ENCODE measurements at regions not wholly inside any gene's neighbourhood (a gene's known extent, or its start where the extent isn't known, plus 50 kb on each side); places are given as distances from the start of the nearest gene placed in this dataset.

- Histone ChIP-seq H3K79me2 (ENCODE audit: insufficient read depth) (no peaks in the 10 kb centered on the region), H3K27me3 (ENCODE audit: insufficient read depth) (no peaks in the 10 kb centered on the region), H3K9me3 (no peaks in the 10 kb centered on the region), H3K4me2 (no peak overlapping the region), H3K9me2 (no peaks in the 10 kb centered on the region), H3K27ac (ENCODE audit: low read depth in 2 of 2, low read length in 1 of 2) (no peak overlapping the region), H3K4me1 (ENCODE audit: control insufficient read depth in 1 of 2, insufficient read depth in 2 of 2, low read depth in 1 of 2, low read length in 1 of 2) (no peaks in the 10 kb centered on the region; a peak in 1 of 4 replicates), H4K20me1 (ENCODE audit: insufficient read depth) (no peaks in the 10 kb centered on the region), H3K9ac (no peak overlapping the region), H3K36me3 (replicated peaks in 1 of 2; ENCODE audit: control insufficient read depth in 1 of 2, insufficient read depth in 2 of 2, low read length in 1 of 2) (no peaks in the 10 kb centered on the region), H3K4me3 (ENCODE audit: low read depth in 2 of 2, low read length in 1 of 2) (no peak overlapping the region), H3F3A (replicated peaks; ENCODE audit: insufficient read depth) (no peaks in the 10 kb centered on the region), H2AFZ (ENCODE audit: low read depth) (no peak overlapping the region)
- TF ChIP-seq TCF12 (IDR thresholded peaks at IDR 0.05) (no peak), RCOR1 (IDR thresholded peaks at IDR 0.05; ENCODE audit: low read length) (no peak), FOSL2 (IDR thresholded peaks at IDR 0.05; ENCODE audit: borderline replicate concordance, low read depth) (no peak), CHD2 (IDR thresholded peaks at IDR 0.05; ENCODE audit: low read length, partially characterized antibody) (no peak), RFX5 (IDR thresholded peaks at IDR 0.05; ENCODE audit: low read length) (no peak), USF2 (IDR thresholded peaks at IDR 0.05; ENCODE audit: borderline replicate concordance, low read depth, low read length) (no peak), NFIC (IDR thresholded peaks at IDR 0.05; ENCODE audit: borderline replicate concordance) (no peak), MXI1 (IDR thresholded peaks at IDR 0.05; ENCODE audit: low read depth, low read length) (no peak), POLR2AphosphoS5 (IDR thresholded peaks at IDR 0.05; ENCODE audit: low read depth, low read length) (no peak), FOXM1 (IDR thresholded peaks at IDR 0.05; ENCODE audit: low read depth) (no peak), YY1 (IDR thresholded peaks at IDR 0.05; ENCODE audit: low read depth) (no peak), EP300 (IDR thresholded peaks at IDR 0.05; ENCODE audit: borderline replicate concordance in 1 of 2, low read depth in 1 of 2, low read length in 1 of 2) (no peak), TEAD4 (IDR thresholded peaks at IDR 0.05; ENCODE audit: borderline replicate concordance, insufficient read depth) (no peak), USF1 (IDR thresholded peaks at IDR 0.05; ENCODE audit: borderline replicate concordance, low read depth) (no peak)
- 72% methylated on average over 3 of the region's 3 CpGs for WGBS (ENCODE audit: low lambda C conversion rate)
- CTCF ChIA-PET = interaction anchor here (1.1 to 2.6 kb wide), 3 partner anchors 15 to 140 kb away, joined by 3 to 15 read pairs (median 7); no protein-coding TSS in a partner anchor
- POLR2A ChIA-PET = no interaction called here
- no peak for DNase-seq
These were observed 68.7 kb upstream of the CD83 start for GRCh38 chr6:14048837-14049236.

- Histone ChIP-seq H4K20me1 (ENCODE audit: insufficient read depth) (no peaks in the 10 kb centered on the region), H2AFZ (ENCODE audit: low read depth) (no peak overlapping the region), H3K27ac (ENCODE audit: low read depth in 2 of 2, low read length in 1 of 2) (no peak overlapping the region), H3K9me2 (no peaks in the 10 kb centered on the region), H3K4me1 (ENCODE audit: control insufficient read depth in 1 of 2, insufficient read depth in 2 of 2, low read depth in 1 of 2, low read length in 1 of 2) (no peaks in the 10 kb centered on the region; a peak in 1 of 4 replicates), H3K9me3 (no peaks in the 10 kb centered on the region), H3K4me3 (ENCODE audit: low read depth in 2 of 2, low read length in 1 of 2) (no peak overlapping the region), H3K36me3 (replicated peaks in 1 of 2; ENCODE audit: control insufficient read depth in 1 of 2, insufficient read depth in 2 of 2, low read length in 1 of 2) (no peaks in the 10 kb centered on the region), H3K79me2 (ENCODE audit: insufficient read depth) (no peaks in the 10 kb centered on the region), H3K9ac (no peak overlapping the region), H3F3A (replicated peaks; ENCODE audit: insufficient read depth) (no peaks in the 10 kb centered on the region), H3K4me2 (no peak overlapping the region), H3K27me3 (ENCODE audit: insufficient read depth) (no peaks in the 10 kb centered on the region)
- ChIA-PET CTCF (interaction anchor here (1.3 to 3.6 kb wide), 5 partner anchors 12 to 142 kb away, joined by 4 to 26 read pairs (median 6); partner anchors contain the start of gene RNF182), POLR2A (no interaction called here)
- no peak for TF ChIP-seq POLR2AphosphoS5 (IDR thresholded peaks at IDR 0.05; ENCODE audit: low read depth, low read length)
- no peak for DNase-seq
- WGBS (ENCODE audit: low lambda C conversion rate) = 60% methylated on average over 2 of the region's 2 CpGs
These were observed 66.2 kb upstream of the CD83 start for GRCh38 chr6:14051355-14051754.
